ENCODE measurements at regions not wholly inside any gene's neighbourhood (a gene's known extent, or its start where the extent isn't known, plus 50 kb on each side); places are given as distances from the start of the nearest gene placed in this dataset.
A peak's percentile ranks its signal among the peaks of the same experiment; 100 is the strongest.

GRCh38 chr20:21968486-21968885 is 263.0 kb downstream of the PAX1 start:
- no peak overlapping the region for H3K4me3 ChIP-seq (ENCODE audit: low read depth, low read length)
- DNase-seq (ENCODE audit: low read depth) = no peak
- peak; percentile 49 for TF ChIP-seq CTCF (IDR thresholded peaks at IDR 0.05; ENCODE audit: control insufficient read depth, extremely low read depth, insufficient read depth)

DNA sequence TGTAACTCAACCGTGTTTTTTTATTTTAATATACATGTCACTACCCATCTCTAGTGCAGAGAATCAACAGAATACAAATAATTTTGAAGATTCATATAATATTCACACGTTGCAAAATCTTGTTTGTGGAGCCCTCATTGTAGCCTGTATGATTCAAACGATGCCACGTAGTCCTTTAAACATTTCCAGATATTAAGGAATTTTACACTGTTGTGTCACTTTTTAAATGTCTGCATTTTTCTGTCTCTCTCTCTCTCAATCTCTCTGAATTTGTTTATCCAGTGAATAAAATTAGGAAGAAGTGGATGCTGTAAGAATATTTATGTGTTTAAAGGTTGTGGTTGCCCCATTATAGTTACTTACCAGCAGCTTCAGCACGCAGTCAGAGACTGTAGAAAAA is 262.0 kb downstream of the PAX1 start:
- no peak for DNase-seq (ENCODE audit: low read depth)
- TF ChIP-seq CTCF (IDR thresholded peaks at IDR 0.05; ENCODE audit: control insufficient read depth, extremely low read depth, insufficient read depth) = no peak
- no peak overlapping the region for H3K4me3 ChIP-seq (ENCODE audit: low read depth, low read length)

GRCh38 chr20:21956591-21956990 is 251.1 kb downstream of the PAX1 start:
- no peak for DNase-seq (ENCODE audit: low read depth)
- TF ChIP-seq CTCF (IDR thresholded peaks at IDR 0.05; ENCODE audit: control insufficient read depth, extremely low read depth, insufficient read depth) = no peak
- no peak overlapping the region for H3K4me3 ChIP-seq (ENCODE audit: low read depth, low read length)

DNA sequence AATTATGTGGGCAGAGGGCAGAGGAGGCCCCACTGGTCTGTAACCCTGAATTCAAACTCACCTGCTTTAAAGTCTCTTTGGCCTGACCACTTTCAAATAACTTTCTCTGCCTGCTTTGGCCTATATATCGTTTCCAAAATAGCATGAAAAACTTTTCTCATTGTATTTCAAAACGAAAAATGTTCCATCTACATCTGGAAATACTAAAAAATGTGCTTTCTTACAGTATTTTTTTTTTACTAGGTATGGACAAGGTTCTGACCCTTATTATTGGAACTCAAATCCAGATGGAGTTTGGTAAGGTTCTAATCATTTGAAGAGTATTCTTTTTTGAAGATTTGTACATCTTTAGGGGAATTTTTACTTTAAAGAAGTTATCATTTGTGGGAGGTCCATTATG is 241.9 kb downstream of the PAX1 start:
- H3K4me3 ChIP-seq (ENCODE audit: low read depth, low read length) = no peak overlapping the region
- DNase-seq (ENCODE audit: low read depth) = no peak
- no peak for TF ChIP-seq CTCF (IDR thresholded peaks at IDR 0.05; ENCODE audit: control insufficient read depth, extremely low read depth, insufficient read depth)

- no peak for TF ChIP-seq CTCF (IDR thresholded peaks at IDR 0.05; ENCODE audit: control insufficient read depth, extremely low read depth, insufficient read depth)
- no peak for DNase-seq (ENCODE audit: low read depth)
- no peak overlapping the region for H3K4me3 ChIP-seq (ENCODE audit: low read depth, low read length)
Measured at GRCh38 chr20:21944227-21944626, 238.8 kb downstream of the PAX1 start.

DNA sequence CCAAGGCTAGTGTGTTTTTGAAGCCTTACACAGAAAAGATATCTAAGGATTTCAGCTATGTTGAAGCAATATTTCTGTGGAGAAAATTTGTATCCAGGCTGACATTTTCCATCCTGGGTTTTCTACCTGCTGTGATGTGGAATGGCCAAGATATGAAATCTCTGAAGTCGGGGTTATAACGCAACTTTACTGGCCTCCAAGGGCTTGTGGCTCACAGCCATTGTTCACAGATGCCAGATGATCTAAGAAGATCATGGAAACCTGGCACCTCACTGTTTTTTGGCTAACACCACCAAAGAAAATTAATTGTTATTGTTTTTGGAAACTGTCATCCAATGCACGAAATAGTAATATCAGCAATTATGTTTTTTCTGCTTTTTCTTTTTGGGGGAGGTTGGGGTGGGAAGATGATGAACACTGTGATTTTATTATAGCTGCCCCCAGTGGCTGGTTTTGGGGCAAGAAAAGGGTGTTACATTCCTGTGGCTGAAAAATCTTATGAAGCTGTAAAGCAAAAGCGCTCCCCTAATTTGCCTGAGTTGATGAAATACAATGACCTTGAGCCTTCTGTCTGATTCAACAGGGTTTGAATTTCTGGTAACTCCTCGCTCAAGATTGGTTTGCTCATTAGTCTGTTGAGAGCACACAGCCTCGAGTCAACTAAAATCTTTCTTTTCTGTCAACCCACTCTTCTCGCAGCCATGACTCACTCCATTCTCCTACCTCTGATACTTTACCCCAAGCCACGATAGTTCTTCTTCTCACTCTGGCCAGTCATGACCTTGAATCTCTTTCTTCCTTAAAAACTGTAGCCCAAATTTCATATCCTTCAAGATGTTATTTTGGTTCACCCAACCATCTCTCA is 236.7 kb downstream of the PAX1 start:
- no peak overlapping the region for H3K4me3 ChIP-seq (ENCODE audit: low read depth, low read length)
- TF ChIP-seq CTCF (IDR thresholded peaks at IDR 0.05; ENCODE audit: control insufficient read depth, extremely low read depth, insufficient read depth) = no peak
- no peak for DNase-seq (ENCODE audit: low read depth)
